Parathyroid adenoma (tissue), 2 donors: ENCODE measurements at regions not wholly inside any gene's neighbourhood (a gene's known extent, or its start where the extent isn't known, plus 50 kb on each side); places are given as distances from the start of the nearest gene placed in this dataset.
"Not testable (repeated sequence)": the region's sequence is repeated elsewhere in the genome, so short reads cannot be mapped to it uniquely, and the experiment has no call there.

Experiments
- H2AFZ ChIP-seq: fragments of 300-600 bp; sonication (generic); one replicate; pipeline ENCODE4 v1.7.0; 2017; ENCODE audit warnings: antibody characterized with exemption, mild to moderate bottlenecking
- H3K27ac ChIP-seq: fragments of 300-600 bp; sonication (generic); one replicate; pipeline ENCODE4 v1.7.0; 2017
- H3K27me3 ChIP-seq: fragments of 300-600 bp; sonication (generic); one replicate; pipeline ENCODE4 v1.7.0; 2017; ENCODE audit warnings: low read length; ENCODE audit not compliant: control insufficient read depth, insufficient read depth
- H3K36me3 ChIP-seq: fragments of 300-600 bp; sonication (generic); one replicate; pipeline ENCODE4 v1.7.0; 2017; ENCODE audit warnings: low read length; ENCODE audit not compliant: control insufficient read depth, insufficient read depth
- H3K4me1 ChIP-seq: fragments of 300-600 bp; sonication (generic); one replicate; pipeline ENCODE4 v1.7.0; 2017; ENCODE audit warnings: control low read depth
- H3K4me2 ChIP-seq: fragments of 300-600 bp; sonication (generic); one replicate; pipeline ENCODE4 v1.7.0; 2017; ENCODE audit warnings: low read length
- H3K4me3 ChIP-seq: fragments of 300-600 bp; sonication (generic); one replicate; pipeline ENCODE4 v1.7.0; 2017; ENCODE audit warnings: low read depth, low read length
- H3K79me2 ChIP-seq: fragments of 300-600 bp; sonication (generic); one replicate; pipeline ENCODE4 v1.7.0; 2017; ENCODE audit warnings: control low read depth
- H3K9ac ChIP-seq: fragments of 300-600 bp; sonication (generic); one replicate; pipeline ENCODE4 v1.7.0; 2017; ENCODE audit warnings: mild to moderate bottlenecking
- H3K9me3 ChIP-seq: fragments of 300-600 bp; sonication (generic); one replicate; pipeline ENCODE4 v1.7.0; 2017; ENCODE audit warnings: low read length; ENCODE audit not compliant: control insufficient read depth
- TF ChIP-seq, protein P1 (sequence below): fragments of 300-600 bp; sonication (generic); IDR thresholded peaks from one replicate; pipeline ENCODE4 v1.7.0; 2017; ENCODE audit warnings: antibody characterized with exemption, mild to moderate bottlenecking
- donor health status: primary hyperparathyroidism.

DNA sequence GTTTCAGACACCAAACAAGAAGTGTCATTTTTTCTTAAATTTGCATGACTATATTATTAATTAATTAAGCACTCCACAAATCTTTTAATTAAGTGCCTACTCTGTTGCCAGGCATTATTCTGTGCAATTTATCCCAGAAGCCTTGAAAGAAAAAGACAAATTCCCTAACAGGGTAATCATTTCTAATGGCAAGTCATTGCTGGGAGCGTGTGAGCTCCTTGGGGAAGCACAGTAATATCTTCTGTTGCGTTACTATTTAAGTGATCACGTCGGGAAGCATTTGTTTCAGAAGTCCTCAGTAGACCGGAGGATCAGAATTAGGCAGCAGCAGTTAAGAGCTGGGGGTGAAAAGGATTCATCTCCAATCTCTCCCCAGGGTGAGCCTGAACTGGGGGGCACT lies 276.8 kb upstream of the RNF32 start:
- Histone ChIP-seq H3K9me3 (no peaks in the 10 kb centered on the region), H3K4me2 (no peak overlapping the region), H3K9ac (no peak overlapping the region), H3K36me3 (no peaks in the 10 kb centered on the region), H2AFZ (no peak overlapping the region), H3K27me3 (peaks cover 4% of the 10 kb centered on the region), H3K4me3 (no peak overlapping the region), H3K4me1 (no peaks in the 10 kb centered on the region), H3K79me2 (no peaks in the 10 kb centered on the region), H3K27ac (no peak overlapping the region)
- TF ChIP-seq, protein P1, sequence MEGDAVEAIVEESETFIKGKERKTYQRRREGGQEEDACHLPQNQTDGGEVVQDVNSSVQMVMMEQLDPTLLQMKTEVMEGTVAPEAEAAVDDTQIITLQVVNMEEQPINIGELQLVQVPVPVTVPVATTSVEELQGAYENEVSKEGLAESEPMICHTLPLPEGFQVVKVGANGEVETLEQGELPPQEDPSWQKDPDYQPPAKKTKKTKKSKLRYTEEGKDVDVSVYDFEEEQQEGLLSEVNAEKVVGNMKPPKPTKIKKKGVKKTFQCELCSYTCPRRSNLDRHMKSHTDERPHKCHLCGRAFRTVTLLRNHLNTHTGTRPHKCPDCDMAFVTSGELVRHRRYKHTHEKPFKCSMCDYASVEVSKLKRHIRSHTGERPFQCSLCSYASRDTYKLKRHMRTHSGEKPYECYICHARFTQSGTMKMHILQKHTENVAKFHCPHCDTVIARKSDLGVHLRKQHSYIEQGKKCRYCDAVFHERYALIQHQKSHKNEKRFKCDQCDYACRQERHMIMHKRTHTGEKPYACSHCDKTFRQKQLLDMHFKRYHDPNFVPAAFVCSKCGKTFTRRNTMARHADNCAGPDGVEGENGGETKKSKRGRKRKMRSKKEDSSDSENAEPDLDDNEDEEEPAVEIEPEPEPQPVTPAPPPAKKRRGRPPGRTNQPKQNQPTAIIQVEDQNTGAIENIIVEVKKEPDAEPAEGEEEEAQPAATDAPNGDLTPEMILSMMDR: no peak

DNA sequence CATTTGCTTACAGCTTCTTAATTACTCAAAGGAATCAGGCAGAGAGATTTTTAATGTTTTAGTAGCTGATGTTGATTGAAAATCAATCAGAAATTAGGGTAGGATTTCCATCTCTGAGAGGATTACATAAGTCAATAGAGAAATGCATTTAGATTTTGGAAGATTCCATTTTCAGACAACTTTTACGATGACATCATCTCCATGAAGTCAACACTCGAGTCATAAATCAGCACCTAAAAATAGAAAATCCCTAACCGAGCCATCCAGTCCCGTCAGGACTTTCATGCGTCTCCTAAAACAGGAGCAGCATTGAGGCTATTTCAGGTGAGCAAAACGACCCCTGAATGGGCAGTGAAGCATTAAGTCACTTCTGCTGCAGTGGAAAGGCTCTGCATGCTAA lies 279.7 kb upstream of the RNF32 start:
- H3K79me2 ChIP-seq: no peaks in the 10 kb centered on the region
- H3K27me3 ChIP-seq: peaks cover 4% of the 10 kb centered on the region
- no peaks in the 10 kb centered on the region for H3K36me3 ChIP-seq
- no peaks in the 10 kb centered on the region for H3K9me3 ChIP-seq
- no peak overlapping the region for H3K4me3 ChIP-seq
- no peaks in the 10 kb centered on the region for H3K4me1 ChIP-seq
- TF ChIP-seq, protein P1: no peak
- H3K4me2 ChIP-seq: no peak overlapping the region
- no peak overlapping the region for H2AFZ ChIP-seq
- no peak overlapping the region for H3K9ac ChIP-seq
- H3K27ac ChIP-seq: no peak overlapping the region

GRCh38 chr7:156356551-156356950 lies 284.0 kb upstream of the RNF32 start:
- Histone ChIP-seq H3K79me2 (no peaks in the 10 kb centered on the region), H3K36me3 (no peaks in the 10 kb centered on the region), H3K9ac (no peak overlapping the region), H2AFZ (no peak overlapping the region), H3K9me3 (no peaks in the 10 kb centered on the region), H3K27ac (no peak overlapping the region), H3K4me1 (no peaks in the 10 kb centered on the region), H3K27me3 (peaks cover 4% of the 10 kb centered on the region), H3K4me2 (no peak overlapping the region), H3K4me3 (no peak overlapping the region)
- TF ChIP-seq, protein P1: no peak

GRCh38 chr7:156353352-156353751 lies 287.2 kb upstream of the RNF32 start:
- Histone ChIP-seq H2AFZ (no peak overlapping the region), H3K9me3 (no peaks in the 10 kb centered on the region), H3K27me3 (no peaks in the 10 kb centered on the region), H3K4me2 (no peak overlapping the region), H3K4me3 (no peak overlapping the region), H3K36me3 (no peaks in the 10 kb centered on the region), H3K79me2 (no peaks in the 10 kb centered on the region), H3K9ac (no peak overlapping the region), H3K27ac (no peak overlapping the region), H3K4me1 (no peaks in the 10 kb centered on the region)
- TF ChIP-seq, protein P1: no peak

- H3K4me2 ChIP-seq, H3K79me2 ChIP-seq, H3K9ac ChIP-seq, H3K4me3 ChIP-seq, H3K9me3 ChIP-seq, H3K27ac ChIP-seq, H3K27me3 ChIP-seq, H3K36me3 ChIP-seq, H2AFZ ChIP-seq, H3K4me1 ChIP-seq: not testable (repeated sequence)
Measured at GRCh38 chr7:156347703-156348248, 292.8 kb upstream of the RNF32 start.
